Effector CD4-positive, alpha-beta T cell (primary cell): ENCODE measurements at regions not wholly inside any gene's neighbourhood (a gene's known extent, or its start where the extent isn't known, plus 50 kb on each side); places are given as distances from the start of the nearest gene placed in this dataset.

ENCODE experiments used
- DNase-seq: peaks from one replicate; pipeline ENCODE4 v3.0.0-alpha.2; 2020

DNA sequence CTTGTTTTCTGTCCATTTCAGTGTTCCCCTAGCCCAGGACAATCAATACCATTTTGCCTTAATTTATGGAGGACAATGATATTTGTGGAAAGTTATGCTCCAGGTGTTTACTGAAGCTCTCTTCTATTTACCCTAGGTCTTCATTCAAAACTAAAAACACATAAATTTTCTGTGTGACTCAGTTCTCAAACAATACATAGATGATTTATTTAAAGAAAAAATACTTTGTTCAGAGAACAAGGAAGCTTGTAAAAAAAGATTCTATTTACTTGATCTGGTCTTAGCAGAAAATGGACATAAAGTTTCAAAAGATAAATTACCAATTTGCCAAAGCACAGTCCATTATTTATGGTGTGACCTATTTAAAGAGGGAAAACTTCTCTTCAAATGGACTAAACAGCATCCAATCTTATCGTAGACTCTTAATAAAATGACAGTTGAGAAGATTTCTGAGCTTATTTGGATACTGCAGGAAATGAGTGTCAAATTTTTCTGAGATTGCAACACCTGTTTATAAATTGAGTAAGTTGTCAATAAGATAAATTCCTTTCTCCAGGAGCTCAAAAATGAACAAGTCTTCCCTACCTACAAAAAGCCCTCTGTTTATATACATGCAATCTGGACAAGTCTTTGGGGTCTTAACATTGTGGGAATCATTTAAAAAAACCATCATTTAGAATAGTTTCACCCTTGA, 627.2 kb downstream of the PSAT1 start:
- DNase-seq = no peak

DNA sequence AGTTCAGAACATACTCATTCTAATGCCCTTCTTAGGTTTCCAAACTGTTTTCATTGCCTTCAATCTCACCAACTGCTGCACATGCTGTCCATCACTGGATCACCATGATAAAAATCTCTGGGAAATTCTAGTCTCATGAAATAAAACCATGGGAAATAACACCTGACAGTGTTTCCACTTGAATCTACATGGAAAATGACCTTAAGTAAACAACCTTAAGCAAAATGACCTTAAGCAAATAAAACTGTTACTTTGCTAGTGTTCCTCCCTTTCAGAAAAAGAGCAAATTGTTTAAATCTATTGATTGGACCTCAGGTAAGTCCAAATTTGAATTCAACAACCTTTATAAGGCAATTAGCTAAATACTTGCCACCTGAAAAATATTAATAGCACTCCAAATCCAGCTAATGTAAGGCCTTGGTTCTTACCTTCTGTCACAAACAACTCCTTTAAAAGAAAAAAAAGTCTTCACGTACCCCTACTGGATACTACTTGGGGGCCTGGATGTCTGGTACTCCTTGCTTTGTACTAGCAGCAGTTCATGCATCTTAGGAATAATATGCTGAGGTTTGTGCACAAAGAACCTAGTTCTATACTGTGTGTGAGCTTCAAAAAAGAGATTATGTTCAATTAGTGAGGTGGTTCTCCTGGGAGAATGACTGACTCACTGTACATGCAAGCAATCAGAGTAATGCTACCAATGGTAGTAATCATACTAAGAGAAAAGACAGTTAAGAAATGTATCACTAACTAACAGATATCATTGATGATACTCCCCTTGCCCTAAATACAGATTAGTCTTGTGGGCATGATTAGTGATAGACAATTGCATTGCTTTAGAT, 630.4 kb downstream of the PSAT1 start:
- no peak for DNase-seq

DNA sequence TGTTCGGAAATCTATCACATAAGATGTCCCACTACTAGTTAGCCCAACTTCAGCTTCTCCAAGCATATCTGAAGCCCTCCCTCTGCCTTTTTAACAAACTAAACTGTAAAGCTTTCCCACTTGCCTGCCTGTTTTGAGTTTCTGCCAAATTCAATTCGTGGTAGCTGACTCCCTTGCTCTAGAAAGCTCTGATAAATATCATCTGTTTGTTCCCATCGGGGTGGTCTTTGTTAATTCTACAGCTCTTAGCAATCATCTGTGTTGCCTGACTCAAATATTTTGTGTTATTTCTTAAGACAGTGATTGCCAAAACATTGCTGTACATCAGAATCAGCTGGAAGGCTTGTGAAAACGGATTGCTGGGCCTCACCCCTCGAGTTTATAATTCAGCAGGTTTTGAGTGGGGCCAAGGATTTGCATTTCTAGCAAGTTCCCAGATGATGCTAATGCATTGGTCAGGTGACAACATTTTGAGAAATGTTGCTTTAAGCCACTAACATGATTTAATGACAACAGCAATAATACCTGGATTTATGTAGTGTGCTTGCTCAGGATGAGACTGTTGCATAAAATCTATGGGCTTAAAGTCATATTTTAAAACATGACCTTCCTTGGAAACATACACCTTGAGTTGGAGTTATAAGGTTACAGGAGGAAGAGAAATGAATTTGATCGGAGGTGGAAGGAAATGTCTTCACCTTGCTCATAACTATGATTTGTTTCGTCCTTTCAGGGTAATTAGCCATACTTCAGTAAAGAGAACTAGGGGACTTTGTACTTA, 631.9 kb downstream of the PSAT1 start:
- DNase-seq = no peak

DNA sequence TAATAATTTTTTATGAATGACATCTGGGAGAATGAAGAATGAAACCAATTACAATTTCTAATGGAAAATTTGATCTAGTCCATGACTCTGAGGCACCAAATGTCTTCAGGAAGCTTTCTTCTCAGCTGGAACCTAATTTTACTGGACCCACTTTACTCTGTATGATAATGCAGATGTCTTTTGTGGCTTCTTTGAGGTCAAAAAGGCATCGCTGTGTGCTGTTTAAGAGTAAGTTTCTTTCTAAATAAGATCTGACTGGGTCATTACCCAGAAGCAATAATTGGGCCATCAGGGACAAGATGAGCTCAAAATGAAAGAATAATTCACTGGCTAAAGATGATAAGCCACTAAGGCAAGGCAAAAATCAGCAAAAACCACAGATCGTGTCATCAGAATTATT, 633.4 kb downstream of the PSAT1 start:
- DNase-seq = no peak

DNA sequence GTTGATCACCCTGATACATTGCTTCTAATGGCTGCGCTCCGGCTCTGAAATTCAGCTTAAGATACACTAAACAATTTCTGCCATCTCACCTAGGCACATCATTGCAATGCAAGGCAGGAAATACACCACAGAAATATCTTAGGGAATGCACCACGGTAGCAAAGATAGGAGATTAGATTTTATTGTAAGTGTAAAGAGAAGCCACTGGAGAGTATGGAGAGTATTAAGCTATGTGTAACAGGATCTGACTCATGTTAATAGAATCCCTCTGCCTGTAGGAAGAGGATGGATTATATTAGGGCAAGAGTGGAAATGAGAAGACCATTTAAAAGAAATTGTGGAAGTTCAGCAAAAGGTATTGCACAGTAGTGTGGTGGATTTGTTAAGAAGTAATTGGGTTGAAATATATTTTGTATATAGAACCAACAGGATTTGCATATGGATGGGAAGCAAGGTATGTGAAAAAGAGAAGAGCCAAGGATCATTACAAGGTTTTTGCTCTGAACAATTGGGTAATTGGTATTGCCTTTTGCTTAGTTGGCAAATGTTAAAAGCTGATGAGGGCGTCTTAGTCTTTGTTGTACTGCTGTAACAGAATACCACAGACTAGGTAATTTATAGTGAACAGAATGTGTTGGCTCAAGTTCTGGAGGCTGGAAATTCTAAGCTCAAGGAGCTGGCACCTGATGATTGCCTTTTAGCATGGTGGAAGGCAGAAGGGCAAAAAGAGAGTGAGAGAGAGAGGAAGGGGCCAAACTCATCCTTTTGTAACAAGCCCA, 636.1 kb downstream of the PSAT1 start:
- DNase-seq = no peak

DNA sequence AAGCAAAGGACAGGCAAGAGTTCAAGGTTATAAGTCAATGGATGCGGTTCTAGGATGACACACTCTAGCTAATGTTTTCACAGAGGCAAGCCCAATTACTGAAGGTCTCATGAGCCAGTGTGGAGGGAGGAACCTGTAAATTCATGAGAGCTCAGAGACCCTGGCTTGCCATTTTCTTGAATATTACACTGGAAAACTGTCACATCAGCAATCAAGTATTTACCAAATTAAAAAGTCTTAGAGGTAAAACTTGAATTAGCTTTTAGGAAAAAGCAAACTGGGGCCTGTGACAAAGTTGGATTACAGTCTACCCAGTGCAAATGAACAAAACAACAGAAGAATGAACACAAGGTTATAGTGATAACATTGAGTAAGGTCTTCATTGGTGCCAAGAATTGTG, 636.9 kb upstream of the TLE4 start:
- DNase-seq = no peak

DNA sequence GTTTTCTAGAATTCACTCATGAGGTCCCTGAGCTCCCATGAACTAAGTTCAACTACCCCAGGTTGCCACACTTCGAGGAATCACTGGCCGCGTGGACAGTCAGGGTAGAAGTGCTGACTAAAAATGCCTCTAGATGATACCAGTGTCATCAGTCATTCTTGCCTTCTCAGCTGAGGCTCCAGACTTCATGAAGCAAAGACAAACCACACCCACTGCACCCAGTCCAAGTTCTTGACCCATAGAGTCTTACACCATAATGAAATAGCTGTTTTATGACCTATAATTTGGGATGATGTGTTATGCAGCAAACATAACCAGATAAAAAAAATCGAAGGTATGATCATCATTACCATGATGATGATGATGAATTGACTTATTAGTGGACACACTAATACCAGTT, 632.9 kb upstream of the TLE4 start:
- no peak for DNase-seq

DNA sequence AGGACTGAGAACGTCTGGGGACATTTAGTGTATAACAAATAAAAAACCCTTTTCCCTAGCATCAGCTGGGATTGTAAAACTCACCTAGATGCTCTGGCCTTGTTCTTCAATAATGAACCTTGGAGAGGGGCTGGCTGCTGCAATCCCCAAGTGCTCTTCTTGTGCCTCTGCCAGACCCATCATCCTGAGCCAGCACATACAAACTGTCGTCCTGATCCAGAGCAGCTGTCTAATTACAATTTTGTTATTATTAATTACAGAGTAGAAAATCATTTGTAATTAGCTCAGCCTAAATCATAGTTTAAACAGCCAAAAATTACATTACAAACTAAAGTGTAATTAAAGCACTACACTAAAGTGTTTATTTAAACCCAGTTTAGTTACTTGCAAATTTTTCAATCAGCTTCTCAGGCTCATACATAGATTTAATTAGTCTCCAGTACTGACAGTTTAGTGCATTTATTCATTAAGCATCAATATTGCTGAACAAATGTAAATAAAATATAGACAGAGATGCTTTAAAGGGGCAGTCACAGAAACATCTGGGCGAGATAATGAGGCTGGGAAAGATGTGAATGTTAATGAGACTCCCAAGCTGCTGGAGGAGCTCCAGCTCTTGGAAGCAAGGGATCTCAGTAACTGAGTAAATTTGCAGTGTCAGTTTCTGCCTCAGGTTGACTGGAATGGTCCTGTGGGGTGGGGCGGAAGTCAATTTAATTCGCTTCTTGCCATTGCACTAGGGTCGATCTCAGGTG, 632.3 kb upstream of the TLE4 start:
- DNase-seq = no peak

DNA sequence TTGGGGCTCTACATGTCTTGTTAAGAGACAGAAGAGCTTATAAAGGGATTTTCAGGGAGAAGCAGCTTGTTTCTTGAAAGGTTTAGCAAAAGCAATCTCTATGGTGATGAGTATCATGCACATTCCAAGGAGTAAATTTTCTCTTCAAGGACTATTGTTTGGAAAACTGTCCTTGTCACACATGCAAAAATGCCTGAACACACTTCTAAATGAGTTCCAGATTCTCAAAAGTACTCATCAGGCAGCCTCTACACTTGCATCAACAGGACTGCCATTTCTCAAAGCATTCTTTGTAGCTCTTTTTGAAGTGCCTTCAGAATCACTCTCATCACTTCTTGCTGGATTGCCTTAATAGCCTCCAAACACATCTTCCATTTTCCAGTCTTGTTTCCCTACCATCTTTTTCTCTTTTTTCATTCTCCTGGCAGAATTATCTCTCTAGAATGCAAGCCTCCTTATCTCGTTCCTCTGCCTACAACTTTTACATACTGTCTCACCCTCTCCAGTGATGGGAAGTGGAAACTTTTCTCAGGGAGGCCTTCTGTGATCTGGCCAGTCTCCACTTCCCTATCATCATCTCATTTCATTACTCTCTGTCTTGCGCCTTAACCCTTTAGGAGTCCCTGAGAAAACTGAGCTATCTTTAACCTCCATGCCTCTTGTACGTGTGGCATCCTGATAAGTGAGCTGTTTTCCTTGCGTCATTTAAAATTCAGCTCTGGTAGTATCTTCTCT, 631.5 kb upstream of the TLE4 start:
- DNase-seq = no peak

DNA sequence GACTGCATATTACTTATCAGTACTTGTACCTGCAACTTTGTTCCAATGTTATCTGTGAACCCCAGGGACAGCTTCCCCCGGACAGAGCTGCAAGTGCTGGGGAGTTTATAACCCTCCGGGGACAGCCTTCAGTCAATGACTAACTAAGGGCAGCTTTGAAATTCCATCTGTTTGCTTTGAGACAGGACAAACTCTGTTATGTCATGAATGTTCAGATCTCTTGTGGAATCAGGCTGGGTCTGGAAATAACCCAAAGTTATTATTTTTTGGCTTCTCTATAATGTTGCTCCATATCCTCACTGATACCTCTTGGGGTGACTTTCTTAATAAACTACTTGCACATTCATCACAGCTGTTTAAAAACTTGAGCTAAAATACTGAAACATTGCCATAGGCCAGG, 617.5 kb upstream of the TLE4 start:
- DNase-seq = no peak

DNA sequence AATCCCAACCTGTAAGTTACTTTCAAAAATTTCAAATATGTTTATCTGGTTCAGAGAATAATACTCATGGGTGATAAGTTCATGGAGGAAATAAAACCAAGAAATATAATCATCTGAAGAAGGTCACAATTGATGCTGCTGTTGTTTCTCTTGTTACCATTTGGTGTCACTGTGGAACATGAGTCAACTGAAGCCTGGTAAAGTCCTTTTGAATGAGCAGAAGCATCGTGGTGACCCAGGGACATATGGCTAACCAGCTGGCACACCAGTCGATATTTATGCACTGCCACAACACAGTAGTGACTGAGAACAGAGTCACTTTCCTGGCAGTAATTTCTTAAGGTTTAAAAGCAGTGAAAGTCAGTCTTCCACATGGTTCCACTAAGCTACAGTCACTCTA, 612.9 kb upstream of the TLE4 start:
- no peak for DNase-seq

DNA sequence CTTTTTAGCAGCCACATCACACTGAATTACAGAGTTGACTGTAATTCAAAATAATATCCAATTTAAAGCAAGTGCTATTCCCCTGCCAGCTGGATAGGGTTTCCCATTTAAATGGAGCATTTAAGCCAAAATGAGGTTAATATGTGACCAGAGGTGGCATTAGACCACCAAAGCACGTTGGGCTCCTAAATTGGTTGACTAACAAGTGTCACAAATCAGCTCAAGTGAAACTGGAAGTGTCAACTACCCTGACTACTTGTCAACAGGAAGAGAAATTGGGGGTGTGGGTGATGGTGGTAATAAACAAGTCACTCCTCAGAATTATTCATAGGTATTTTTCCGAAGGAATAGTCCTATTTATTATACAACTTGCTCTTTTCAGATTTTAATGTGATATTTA, 609.6 kb upstream of the TLE4 start:
- DNase-seq = no peak

DNA sequence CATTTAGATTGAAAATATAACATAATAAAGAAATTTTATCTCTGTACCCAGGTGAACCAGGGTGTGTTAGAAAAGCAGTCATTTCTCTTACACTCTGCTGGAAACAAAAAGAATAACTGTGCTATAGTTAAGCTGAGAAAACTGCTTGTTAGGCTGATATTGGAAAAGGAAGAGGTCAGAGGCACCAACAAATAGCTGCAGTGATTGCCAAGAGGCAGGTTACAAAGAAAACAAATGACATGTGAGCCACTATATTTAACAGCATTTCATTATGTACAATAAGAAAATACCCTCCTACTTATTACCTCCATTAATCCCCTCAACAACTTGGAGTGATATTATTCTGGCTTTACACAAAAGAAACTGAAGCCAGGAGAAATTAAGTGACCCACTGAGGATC, 607.9 kb upstream of the TLE4 start:
- DNase-seq = no peak

DNA sequence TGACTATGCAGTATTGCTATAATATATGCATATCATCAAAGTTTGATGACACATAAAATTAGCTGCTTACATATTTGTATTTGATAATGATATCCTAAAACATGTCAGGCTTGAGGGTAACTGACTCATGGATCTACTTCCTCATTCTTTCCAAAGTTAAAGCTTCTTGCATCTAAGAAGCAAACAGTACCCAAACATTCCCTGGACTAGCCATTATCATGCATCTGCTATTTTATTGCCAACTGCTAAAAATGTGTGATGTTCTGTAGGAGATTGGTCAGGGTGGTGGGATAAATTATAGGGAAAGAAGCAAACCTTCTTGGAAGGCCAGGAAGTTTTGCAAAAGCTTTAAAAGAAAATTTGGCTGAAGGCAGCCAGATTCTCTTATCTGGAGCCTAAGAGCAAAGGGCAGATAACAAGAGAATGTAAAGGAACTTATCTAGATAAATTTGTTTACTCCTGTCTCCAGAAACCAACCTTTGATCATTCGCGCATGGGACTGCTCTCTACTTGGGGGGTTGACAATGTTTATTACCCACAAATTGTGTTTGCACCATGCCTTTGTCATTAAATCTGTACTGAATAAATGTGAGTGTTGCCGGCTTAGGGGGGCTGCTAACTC, 604.1 kb upstream of the TLE4 start:
- no peak for DNase-seq

DNA sequence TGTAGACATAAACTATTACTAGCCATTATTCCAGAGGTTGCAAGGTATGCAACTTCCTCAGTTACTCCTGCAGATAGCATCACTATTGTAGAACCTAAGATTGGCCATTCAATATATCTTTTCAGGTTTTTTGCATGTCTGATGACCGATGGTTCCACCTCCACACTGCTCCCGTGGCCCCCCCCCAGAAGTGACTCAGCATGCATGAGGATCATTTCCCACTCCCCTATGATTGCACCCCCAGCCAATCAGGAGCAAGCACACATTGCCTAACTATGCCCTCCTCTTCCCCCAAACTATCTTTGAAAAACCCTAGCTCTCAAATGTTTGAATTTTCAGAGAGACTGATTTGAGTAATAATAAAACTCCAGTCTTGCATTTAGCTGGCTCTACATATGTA, 601.4 kb upstream of the TLE4 start:
- DNase-seq = no peak

DNA sequence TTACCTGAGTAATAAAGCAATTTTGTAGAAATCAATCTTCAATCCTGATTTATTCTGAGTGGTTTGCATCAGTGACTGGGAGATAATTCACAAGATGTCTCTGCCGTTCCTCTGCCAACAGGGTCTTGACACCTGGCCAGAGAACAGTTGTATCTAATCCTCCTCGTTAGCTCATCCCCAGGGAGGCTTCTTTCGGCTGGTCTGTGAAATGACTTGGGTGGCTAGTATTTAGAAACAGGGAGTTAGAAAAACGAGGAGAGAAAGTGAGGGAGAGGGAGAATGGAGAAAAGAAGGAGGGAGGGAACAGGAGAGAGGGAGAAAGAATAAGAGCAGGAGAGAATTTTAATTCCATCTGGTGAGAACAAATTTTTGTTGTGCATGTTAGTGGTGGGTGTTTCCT, 600.2 kb upstream of the TLE4 start:
- DNase-seq = no peak

DNA sequence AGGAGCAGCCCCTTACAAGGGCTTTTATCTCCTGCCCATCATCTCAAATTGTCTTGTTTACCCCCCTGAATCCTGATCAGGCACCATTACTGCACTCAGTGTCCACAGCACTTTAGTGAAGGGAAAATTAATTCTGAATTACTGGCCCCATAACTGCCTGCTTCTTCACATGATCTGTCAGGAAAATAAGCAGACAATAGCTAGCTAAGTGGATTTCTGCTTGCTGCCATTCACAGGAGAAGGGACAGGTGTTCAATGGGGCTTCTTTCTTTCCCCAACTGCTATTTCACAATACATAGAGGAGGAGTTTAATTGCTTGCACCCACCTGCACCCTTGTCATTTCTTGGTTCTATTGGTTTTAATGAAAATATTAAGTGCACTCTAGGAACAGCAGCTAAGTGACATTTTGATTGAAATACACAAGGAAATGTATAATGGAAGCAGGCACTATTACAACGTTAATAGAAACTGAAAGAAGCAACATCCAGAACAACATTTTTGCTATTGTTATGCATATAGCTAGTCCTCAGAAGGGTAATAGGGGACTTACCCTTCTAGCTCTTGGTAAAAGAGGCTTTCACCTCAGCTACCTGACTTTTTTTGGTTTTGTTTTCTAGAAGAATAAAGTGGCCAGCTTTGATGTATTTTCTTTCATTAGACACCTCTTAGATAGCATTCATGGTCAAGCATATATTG, 599.3 kb upstream of the TLE4 start:
- no peak for DNase-seq

DNA sequence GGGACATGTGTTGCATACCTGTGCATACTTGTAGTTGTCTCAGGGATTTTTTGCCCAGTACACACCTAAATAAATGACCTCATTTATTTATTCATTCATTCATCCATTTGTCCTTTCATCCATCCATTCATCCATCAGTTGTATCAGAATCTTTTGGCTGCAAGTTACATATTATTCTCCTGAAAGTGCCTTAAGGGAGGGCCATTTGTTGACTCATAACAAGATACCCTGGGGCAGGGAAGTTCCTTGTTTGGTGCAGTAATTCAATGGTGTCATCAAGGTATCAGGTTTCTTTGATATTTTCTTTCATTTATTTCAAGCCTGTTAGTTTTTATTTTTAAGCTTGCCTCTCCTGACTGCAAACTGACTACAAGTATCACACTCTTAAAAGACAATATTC, 597.9 kb upstream of the TLE4 start:
- DNase-seq = no peak

DNA sequence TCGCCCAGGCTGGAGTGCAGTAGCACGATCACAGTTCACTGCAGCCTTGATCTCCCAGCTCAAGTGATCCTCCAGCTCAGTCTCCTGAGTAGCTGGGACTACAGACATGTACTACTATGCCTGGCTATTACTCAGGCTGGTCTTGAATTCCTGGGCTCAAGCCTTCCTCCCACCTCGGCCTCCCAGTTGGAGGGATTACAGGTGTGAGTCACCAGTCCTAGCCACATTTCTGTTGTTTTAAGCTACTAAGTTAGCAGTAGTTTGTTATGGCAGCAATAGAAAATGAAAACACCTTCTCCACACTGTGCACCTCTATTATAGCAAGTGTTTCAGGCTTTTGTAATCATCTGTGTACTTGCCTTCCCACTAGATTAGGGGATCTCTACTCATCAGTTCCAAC, 588.9 kb upstream of the TLE4 start:
- DNase-seq = no peak

DNA sequence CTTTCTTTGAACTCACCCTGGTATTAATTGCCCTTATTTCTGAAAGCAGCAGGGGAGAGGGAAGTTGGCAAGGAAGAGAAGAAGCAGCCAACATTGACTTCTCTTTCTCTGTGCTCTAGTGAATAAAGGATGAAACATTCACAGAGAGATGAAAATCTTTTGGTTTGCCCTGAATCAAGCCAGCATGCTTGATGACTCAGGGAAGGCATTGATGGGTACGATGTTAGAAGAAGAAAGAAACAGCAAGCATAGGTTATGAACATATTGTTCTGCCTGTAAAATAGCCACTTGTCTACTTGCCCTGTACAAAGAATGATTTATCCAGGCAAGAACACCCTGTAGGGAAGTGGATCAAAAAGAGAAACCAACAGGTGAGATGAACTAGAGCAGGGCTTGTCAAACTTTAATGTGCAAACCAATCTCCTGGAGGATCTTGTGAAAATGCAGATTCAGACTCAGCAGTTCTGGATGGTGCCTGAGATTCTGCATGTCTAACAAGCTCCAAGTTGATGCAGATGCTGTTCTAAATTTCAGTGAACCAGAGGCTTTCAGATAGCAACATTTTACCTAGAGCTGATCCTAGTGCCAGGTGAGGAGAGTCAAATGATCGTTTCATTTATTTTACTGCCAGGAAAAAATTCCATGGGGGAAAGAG, 586.6 kb upstream of the TLE4 start:
- DNase-seq = no peak
